ENCODE measurements at regions not wholly inside any gene's neighbourhood (a gene's known extent, or its start where the extent isn't known, plus 50 kb on each side); places are given as distances from the start of the nearest gene placed in this dataset.

GRCh38 chr6:137799950-137800568 is 67.0 kb upstream of the TNFAIP3 start:
- Histone ChIP-seq H3K27ac (no peak overlapping the region), H3K36me3 (ENCODE audit: insufficient read depth in 1 of 2, low read depth in 1 of 2) (no peaks in the 10 kb centered on the region), H3K4me1 (no peaks in the 10 kb centered on the region), H3K4me3 (no peak overlapping the region), H3K27me3 (ENCODE audit: insufficient read depth in 3 of 3, low read length in 2 of 3) (no peaks in the 10 kb centered on the region), H3K9me3 (no peaks in the 10 kb centered on the region)
- ATAC-seq (peak in 1 of 4 donors; percentile 42), DNase-seq (peak in 1 of 2 donors; percentile 17)
- TF ChIP-seq, protein P1, sequence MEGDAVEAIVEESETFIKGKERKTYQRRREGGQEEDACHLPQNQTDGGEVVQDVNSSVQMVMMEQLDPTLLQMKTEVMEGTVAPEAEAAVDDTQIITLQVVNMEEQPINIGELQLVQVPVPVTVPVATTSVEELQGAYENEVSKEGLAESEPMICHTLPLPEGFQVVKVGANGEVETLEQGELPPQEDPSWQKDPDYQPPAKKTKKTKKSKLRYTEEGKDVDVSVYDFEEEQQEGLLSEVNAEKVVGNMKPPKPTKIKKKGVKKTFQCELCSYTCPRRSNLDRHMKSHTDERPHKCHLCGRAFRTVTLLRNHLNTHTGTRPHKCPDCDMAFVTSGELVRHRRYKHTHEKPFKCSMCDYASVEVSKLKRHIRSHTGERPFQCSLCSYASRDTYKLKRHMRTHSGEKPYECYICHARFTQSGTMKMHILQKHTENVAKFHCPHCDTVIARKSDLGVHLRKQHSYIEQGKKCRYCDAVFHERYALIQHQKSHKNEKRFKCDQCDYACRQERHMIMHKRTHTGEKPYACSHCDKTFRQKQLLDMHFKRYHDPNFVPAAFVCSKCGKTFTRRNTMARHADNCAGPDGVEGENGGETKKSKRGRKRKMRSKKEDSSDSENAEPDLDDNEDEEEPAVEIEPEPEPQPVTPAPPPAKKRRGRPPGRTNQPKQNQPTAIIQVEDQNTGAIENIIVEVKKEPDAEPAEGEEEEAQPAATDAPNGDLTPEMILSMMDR (IDR thresholded peaks at IDR 0.05), result peak; percentile 47
- intact Hi-C loops (cut with DNase I), result loop anchor here in 1 of 2 donors (2.0 to 5.0 kb wide), 2 partner anchors 47 to 93 kb away; no protein-coding TSS in a partner anchor
- WGBS, 3 donors, result 90 to 95% (median 92%) methylated on average over 3 of the region's 3 CpGs

DNA sequence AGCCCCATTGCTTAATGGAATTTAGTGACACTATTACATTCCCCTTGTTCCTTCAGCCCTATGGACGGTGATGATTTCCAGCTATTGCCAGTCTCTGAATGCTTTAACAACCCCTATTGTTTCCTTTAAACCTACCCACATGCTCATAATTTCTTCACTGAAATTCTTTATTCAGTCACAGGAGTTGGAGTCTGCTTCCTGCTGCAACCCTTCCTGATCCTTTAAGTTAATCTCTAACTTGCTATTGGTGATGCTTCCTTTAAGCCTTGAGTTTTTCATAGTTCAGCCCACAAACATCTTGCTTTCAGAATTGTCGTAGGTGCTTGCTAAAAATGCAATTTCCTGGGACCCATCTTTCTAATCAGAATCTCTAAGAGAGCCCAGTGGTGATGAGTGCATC is 66.3 kb upstream of the TNFAIP3 start:
- TF ChIP-seq, protein P1 (IDR thresholded peaks at IDR 0.05), result no peak
- ATAC-seq, result no peak

DNA sequence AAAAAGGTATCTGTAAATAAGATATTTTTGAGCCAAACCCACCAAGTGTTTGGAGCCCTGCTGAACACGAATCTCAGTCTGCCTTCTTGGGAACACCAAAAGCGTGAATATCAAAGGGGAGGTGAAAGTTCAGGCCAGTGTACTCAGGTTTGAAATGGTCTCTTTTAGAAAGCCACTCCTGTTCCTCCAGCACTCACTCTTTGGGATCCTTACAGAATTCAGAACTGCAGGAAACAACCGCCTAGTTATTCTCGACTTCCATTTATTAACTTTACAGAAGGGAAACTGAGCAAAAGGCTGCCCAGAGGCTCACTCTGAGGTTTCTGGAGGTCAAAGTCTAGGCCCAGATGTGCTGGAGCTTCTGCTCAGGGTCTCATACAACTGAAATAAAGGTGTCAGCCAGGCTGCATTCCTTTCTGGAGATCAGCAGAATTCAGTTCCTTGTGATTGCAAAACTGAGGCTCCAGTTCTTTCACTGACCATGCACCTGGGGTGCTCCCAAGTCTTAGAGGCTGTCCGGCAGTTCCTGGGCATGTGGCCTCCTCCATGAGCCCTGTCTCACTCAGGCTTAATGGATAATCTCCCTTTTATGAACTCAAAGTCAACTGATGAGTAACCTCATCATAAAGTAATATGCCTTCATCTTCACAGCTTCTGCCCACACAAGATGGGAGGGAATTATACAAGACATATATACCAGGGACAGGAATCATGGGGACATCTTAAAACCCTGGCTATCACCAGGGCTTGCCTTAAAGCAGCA is 65.5 kb upstream of the TNFAIP3 start:
- Histone ChIP-seq H3K27me3 (ENCODE audit: insufficient read depth in 3 of 3, low read length in 2 of 3) (no peaks in the 10 kb centered on the region), H3K4me1 (no peaks in the 10 kb centered on the region), H3K4me3 (no peak overlapping the region), H3K9me3 (no peaks in the 10 kb centered on the region), H3K27ac (no peak overlapping the region), H3K36me3 (ENCODE audit: insufficient read depth in 1 of 2, low read depth in 1 of 2) (no peaks in the 10 kb centered on the region)
- intact Hi-C loops (cut with DNase I), result loop anchor here in 1 of 2 donors (5.0 kb wide), 1 partner anchor 94 kb away; no protein-coding TSS in a partner anchor
- 88 to 94% (median 93%) methylated on average over 5 of the region's 5 CpGs for WGBS, 3 donors
- no peak for ATAC-seq
- DNase-seq, result no peak
- TF ChIP-seq, protein P1 (IDR thresholded peaks at IDR 0.05), result no peak

More for the DNA sequence above, 66.3 kb upstream of the TNFAIP3 start:
- Histone ChIP-seq H3K36me3 (ENCODE audit: insufficient read depth in 1 of 2, low read depth in 1 of 2) (no peaks in the 10 kb centered on the region), H3K27me3 (ENCODE audit: insufficient read depth in 3 of 3, low read length in 2 of 3) (no peaks in the 10 kb centered on the region), H3K4me1 (no peaks in the 10 kb centered on the region), H3K27ac (no peak overlapping the region), H3K9me3 (no peaks in the 10 kb centered on the region), H3K4me3 (no peak overlapping the region)
- intact Hi-C loops (cut with DNase I), result loop anchor here in 1 of 2 donors (5.0 kb wide), 1 partner anchor 93 kb away; no protein-coding TSS in a partner anchor
- DNase-seq, result no peak
- 88 to 96% (median 93%) methylated on average over 2 of the region's 2 CpGs for WGBS, 3 donors

- TF ChIP-seq, protein P1 (IDR thresholded peaks at IDR 0.05), result no peak
- no peaks in the 10 kb centered on the region for H3K4me1 ChIP-seq
- H3K36me3 ChIP-seq (ENCODE audit: insufficient read depth in 1 of 2, low read depth in 1 of 2), result no peaks in the 10 kb centered on the region
- H3K27me3 ChIP-seq (ENCODE audit: insufficient read depth in 3 of 3, low read length in 2 of 3), result no peaks in the 10 kb centered on the region
- no peak overlapping the region for H3K4me3 ChIP-seq
- no peak overlapping the region for H3K27ac ChIP-seq
- 93 to 95% (median 94%) methylated on average over 8 of the region's 8 CpGs for WGBS, 3 donors
- DNase-seq (no peak), ATAC-seq (no peak)
- no peaks in the 10 kb centered on the region for H3K9me3 ChIP-seq
- intact Hi-C loops (cut with DNase I), result loop anchor here in 1 of 2 donors (5.0 kb wide), 1 partner anchor 95 kb away; no protein-coding TSS in a partner anchor
Measured at GRCh38 chr6:137802408-137803182, 64.5 kb upstream of the TNFAIP3 start.

All from psoas muscle (tissue), 7 donors.